ENCODE measurements at regions not wholly inside any gene's neighbourhood (a gene's known extent, or its start where the extent isn't known, plus 50 kb on each side); places are given as distances from the start of the nearest gene placed in this dataset.

GRCh38 chr6:85913001-85913400 lies 270.3 kb upstream of the SYNCRIP start:
- no TSS peak for BruUV-seq (replicated peaks)
- in situ Hi-C loops (cut with HindIII; ENCODE audit: extremely low pct_ligation_motif_present, low pct_unique_long_range_greater_than_20kb) (loop anchor here (10.0 kb wide), 1 partner anchor 272 kb away; no protein-coding TSS in a partner anchor), intact Hi-C loops (cut with micrococcal nuclease; ENCODE audit: unreplicated experiment) (no loop called here)
- Histone ChIP-seq H3K36me3 (replicated peaks in 1 of 2; ENCODE audit: control insufficient read depth in 1 of 2, insufficient read depth in 2 of 2, low read length in 2 of 2) (no peaks in the 10 kb centered on the region), H3K79me2 (ENCODE audit: insufficient read depth, low read length) (no peaks in the 10 kb centered on the region), H3K27ac (ENCODE audit: extremely low read length, insufficient read depth, low read length) (no peak overlapping the region), H3K4me2 (ENCODE audit: low read depth, low read length) (no peak overlapping the region), H4K20me1 (ENCODE audit: insufficient read depth, low read length) (no peaks in the 10 kb centered on the region), H3K27me3 (ENCODE audit: control insufficient read depth in 1 of 2, insufficient read depth in 2 of 2, low read length in 2 of 2) (no peaks in the 10 kb centered on the region; a peak in 1 of 5 replicates), H3K4me3 (replicated peaks in 1 of 3; ENCODE audit: insufficient read depth in 1 of 3, low read depth in 2 of 3, low read length in 3 of 3) (no peak overlapping the region), H3K9me3 (ENCODE audit: low read length) (no peaks in the 10 kb centered on the region), H3K4me1 (ENCODE audit: insufficient read depth, low read length) (no peaks in the 10 kb centered on the region), H2AFZ (ENCODE audit: low read length) (no peak overlapping the region), H3K9ac (ENCODE audit: insufficient read depth, low read depth, low read length) (no peak overlapping the region)
- DNase-seq (ENCODE audit: low spot score) = no peak
- ChIA-PET CTCF (ENCODE audit: low intra/inter-chr PET ratio, low total read pairs) (no interaction called here), POLR2A (no interaction called here)
- ATAC-seq = no peak
- WGBS (ENCODE audit: low lambda C conversion rate) = 0% methylated on average over 2 of the region's 2 CpGs
- FAIRE-seq = no peak
- TF ChIP-seq THAP9 (CRISPR knock-in tag; IDR thresholded peaks at IDR 0.05; ENCODE audit: borderline replicate concordance) (no peak), ATF4 (CRISPR knock-in tag; IDR thresholded peaks at IDR 0.05) (no peak), RBM22 (optimal IDR thresholded peaks at IDR 0.05; ENCODE audit: low read length) (no peak), REXO4 (CRISPR knock-in tag; IDR thresholded peaks at IDR 0.05; ENCODE audit: borderline replicate concordance) (no peak), ZNF766 (CRISPR knock-in tag; IDR thresholded peaks at IDR 0.05; ENCODE audit: borderline replicate concordance) (no peak), ZNF101 (CRISPR knock-in tag; IDR thresholded peaks at IDR 0.05; ENCODE audit: borderline replicate concordance, low read depth) (no peak), HMG20A (CRISPR knock-in tag; IDR thresholded peaks at IDR 0.05; ENCODE audit: borderline replicate concordance) (no peak), TEAD3 (CRISPR knock-in tag; optimal IDR thresholded peaks at IDR 0.05; ENCODE audit: borderline replicate concordance) (no peak), RBM39 (IDR thresholded peaks at IDR 0.05; ENCODE audit: low read depth, low read length, poor library complexity, severe bottlenecking) (no peak), IRF1 (CRISPR knock-in tag; IDR thresholded peaks at IDR 0.05; ENCODE audit: low read depth) (no peak)
- TF ChIP-seq, protein P1, sequence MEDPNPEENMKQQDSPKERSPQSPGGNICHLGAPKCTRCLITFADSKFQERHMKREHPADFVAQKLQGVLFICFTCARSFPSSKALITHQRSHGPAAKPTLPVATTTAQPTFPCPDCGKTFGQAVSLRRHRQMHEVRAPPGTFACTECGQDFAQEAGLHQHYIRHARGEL (CRISPR knock-in tag; IDR thresholded peaks at IDR 0.05) = no peak
- TF ChIP-seq, protein P2, sequence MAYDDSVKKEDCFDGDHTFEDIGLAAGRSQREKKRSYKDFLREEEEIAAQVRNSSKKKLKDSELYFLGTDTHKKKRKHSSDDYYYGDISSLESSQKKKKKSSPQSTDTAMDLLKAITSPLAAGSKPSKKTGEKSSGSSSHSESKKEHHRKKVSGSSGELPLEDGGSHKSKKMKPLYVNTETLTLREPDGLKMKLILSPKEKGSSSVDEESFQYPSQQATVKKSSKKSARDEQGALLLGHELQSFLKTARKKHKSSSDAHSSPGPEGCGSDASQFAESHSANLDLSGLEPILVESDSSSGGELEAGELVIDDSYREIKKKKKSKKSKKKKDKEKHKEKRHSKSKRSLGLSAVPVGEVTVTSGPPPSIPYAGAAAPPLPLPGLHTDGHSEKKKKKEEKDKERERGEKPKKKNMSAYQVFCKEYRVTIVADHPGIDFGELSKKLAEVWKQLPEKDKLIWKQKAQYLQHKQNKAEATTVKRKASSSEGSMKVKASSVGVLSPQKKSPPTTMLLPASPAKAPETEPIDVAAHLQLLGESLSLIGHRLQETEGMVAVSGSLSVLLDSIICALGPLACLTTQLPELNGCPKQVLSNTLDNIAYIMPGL (CRISPR knock-in tag; IDR thresholded peaks at IDR 0.05; ENCODE audit: borderline replicate concordance in 1 of 2, low read depth in 1 of 2) = no peak
- TF ChIP-seq, protein P3, sequence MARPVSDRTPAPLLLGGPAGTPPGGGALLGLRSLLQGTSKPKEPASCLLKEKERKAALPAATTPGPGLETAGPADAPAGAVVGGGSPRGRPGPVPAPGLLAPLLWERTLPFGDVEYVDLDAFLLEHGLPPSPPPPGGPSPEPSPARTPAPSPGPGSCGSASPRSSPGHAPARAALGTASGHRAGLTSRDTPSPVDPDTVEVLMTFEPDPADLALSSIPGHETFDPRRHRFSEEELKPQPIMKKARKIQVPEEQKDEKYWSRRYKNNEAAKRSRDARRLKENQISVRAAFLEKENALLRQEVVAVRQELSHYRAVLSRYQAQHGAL (CRISPR knock-in tag; IDR thresholded peaks at IDR 0.05; ENCODE audit: not compliant biosample characterization) = no peak
